ENCODE measurements at regions not wholly inside any gene's neighbourhood (a gene's known extent, or its start where the extent isn't known, plus 50 kb on each side); places are given as distances from the start of the nearest gene placed in this dataset.

- no peak for TF ChIP-seq CTCF (conservative IDR thresholded peaks at IDR 0.05; ENCODE audit: low read depth, low read length)
- no peak for TF ChIP-seq EZH2 (IDR thresholded peaks at IDR 0.05; ENCODE audit: borderline replicate concordance, low read depth, low read length, poor library complexity, severe bottlenecking)
Measured at GRCh38 chr4:110348711-110349383, 127.1 kb upstream of the ENPEP start.

DNA sequence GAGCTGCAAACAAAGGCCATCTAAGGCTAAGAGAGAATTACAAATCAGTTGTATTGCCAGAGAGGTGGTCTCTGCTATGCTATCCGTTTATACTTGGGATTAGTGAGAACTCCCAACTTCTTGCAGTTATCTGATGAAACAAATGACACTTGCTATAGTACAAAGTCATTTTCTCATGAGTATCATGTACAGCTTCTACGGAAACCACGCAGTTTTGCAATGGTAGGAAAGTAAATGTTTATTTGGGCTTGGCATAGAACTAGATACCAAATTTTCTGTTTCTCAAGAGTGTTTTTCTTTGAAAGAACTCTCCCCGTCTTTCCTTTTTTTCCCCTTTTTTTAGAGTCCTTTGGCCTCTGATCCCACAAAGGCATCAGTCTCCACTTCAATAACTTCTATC, 128.2 kb upstream of the ENPEP start:
- intact Hi-C loops (cut with micrococcal nuclease; ENCODE audit: unreplicated experiment) = no loop called here
- Histone ChIP-seq H3K27ac (ENCODE audit: low read depth, low read length, poor library complexity, severe bottlenecking) (no peak overlapping the region), H3K4me3 (ENCODE audit: low read depth, low read length, poor library complexity, severe bottlenecking) (no peak overlapping the region), H3K27me3 (replicated peaks; ENCODE audit: insufficient read depth, low read depth, low read length, poor library complexity) (no peaks in the 10 kb centered on the region), H3K36me3 (ENCODE audit: insufficient read depth, low read length, poor library complexity, severe bottlenecking) (no peaks in the 10 kb centered on the region), H3K4me1 (ENCODE audit: insufficient read depth, low read length, poor library complexity, severe bottlenecking) (peaks cover 35% of the 10 kb centered on the region), H3K9me3 (ENCODE audit: low read depth, low read length, poor library complexity, severe bottlenecking) (no peaks in the 10 kb centered on the region)
- BruUV-seq (replicated peaks) = no TSS peak
- no peak for DNase-seq (ENCODE audit: low spot score)
- ChIA-PET POLR2A (ENCODE audit: low non-redundant PET) (no interaction called here), CTCF (no interaction called here)
- no peak for TF ChIP-seq CTCF (conservative IDR thresholded peaks at IDR 0.05; ENCODE audit: low read depth, low read length)

More at GRCh38 chr4:110348711-110349383, 127.1 kb upstream of the ENPEP start:
- no peak for DNase-seq (ENCODE audit: low spot score)
- peaks cover 27% of the 10 kb centered on the region for H3K4me1 ChIP-seq (ENCODE audit: insufficient read depth, low read length, poor library complexity, severe bottlenecking)
- ChIA-PET POLR2A (ENCODE audit: low non-redundant PET) (no interaction called here), CTCF (no interaction called here)
- H3K27ac ChIP-seq (ENCODE audit: low read depth, low read length, poor library complexity, severe bottlenecking) = no peak overlapping the region
- no peaks in the 10 kb centered on the region for H3K27me3 ChIP-seq (replicated peaks; ENCODE audit: insufficient read depth, low read depth, low read length, poor library complexity)
- no peaks in the 10 kb centered on the region for H3K9me3 ChIP-seq (ENCODE audit: low read depth, low read length, poor library complexity, severe bottlenecking)
- BruUV-seq (replicated peaks) = no TSS peak
- intact Hi-C loops (cut with micrococcal nuclease; ENCODE audit: unreplicated experiment) = no loop called here
- no peaks in the 10 kb centered on the region for H3K36me3 ChIP-seq (ENCODE audit: insufficient read depth, low read length, poor library complexity, severe bottlenecking)
- H3K4me3 ChIP-seq (ENCODE audit: low read depth, low read length, poor library complexity, severe bottlenecking) = no peak overlapping the region

- no peaks in the 10 kb centered on the region for H3K9me3 ChIP-seq (ENCODE audit: low read depth, low read length, poor library complexity, severe bottlenecking)
- no TSS peak for BruUV-seq (replicated peaks)
- TF ChIP-seq CTCF (conservative IDR thresholded peaks at IDR 0.05; ENCODE audit: low read depth, low read length) (peak; percentile 67), EZH2 (IDR thresholded peaks at IDR 0.05; ENCODE audit: borderline replicate concordance, low read depth, low read length, poor library complexity, severe bottlenecking) (no peak)
- POLR2A ChIA-PET (ENCODE audit: low non-redundant PET) = no interaction called here
- intact Hi-C loops (cut with micrococcal nuclease; ENCODE audit: unreplicated experiment) = loop anchor here (1.0 to 5.0 kb wide), 3 partner anchors 147 to 337 kb away; partner anchors contain the start of gene ELOVL6
- no peak overlapping the region for H3K4me3 ChIP-seq (ENCODE audit: low read depth, low read length, poor library complexity, severe bottlenecking)
- H3K27ac ChIP-seq (ENCODE audit: low read depth, low read length, poor library complexity, severe bottlenecking) = no peak overlapping the region
- CTCF ChIA-PET = interaction anchor here (0.5 to 3.6 kb wide), 15 partner anchors 27 to 1288 kb away, joined by 3 to 46 read pairs (median 3); no protein-coding TSS in a partner anchor
- peaks cover 53% of the 10 kb centered on the region for H3K4me1 ChIP-seq (ENCODE audit: insufficient read depth, low read length, poor library complexity, severe bottlenecking)
- DNase-seq (ENCODE audit: low spot score) = peak; percentile 71
- H3K36me3 ChIP-seq (ENCODE audit: insufficient read depth, low read length, poor library complexity, severe bottlenecking) = no peaks in the 10 kb centered on the region
- no peaks in the 10 kb centered on the region for H3K27me3 ChIP-seq (replicated peaks; ENCODE audit: insufficient read depth, low read depth, low read length, poor library complexity)
Measured at GRCh38 chr4:110344165-110344564, 131.8 kb upstream of the ENPEP start.

Measured in A673 (cell line).